ENCODE measurements at regions not wholly inside any gene's neighbourhood (a gene's known extent, or its start where the extent isn't known, plus 50 kb on each side); places are given as distances from the start of the nearest gene placed in this dataset.

DNA sequence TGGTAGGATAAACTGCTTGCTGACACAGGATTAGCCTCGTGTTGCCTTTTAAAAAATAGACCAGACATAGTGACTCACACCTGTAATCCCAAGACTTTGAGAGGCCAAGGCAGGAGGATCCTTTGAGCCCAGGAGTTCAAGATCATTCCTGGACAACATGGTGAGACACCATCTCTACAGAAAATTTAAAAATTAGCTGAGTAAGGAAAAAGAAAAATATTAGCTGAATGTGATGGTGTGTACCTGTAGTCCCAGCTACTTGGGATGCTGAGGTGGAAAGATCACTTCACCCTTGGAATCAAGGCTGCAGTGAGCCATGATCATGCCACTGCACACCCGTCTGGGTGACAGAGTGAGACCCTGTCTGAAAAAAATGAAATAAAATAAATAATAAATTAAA lies 82.0 kb downstream of the ETS2 start:
- DNase-seq (ENCODE audit: low spot score) (no peak), ATAC-seq (no peak)
- no peak overlapping the region for H3K4me2 ChIP-seq
- Mint-ChIP-seq H3K27me3 (ENCODE audit: insufficient read depth, low read depth, poor library complexity) (peaks cover 5% of the 10 kb centered on the region), H3K36me3 (ENCODE audit: low read depth) (peaks cover 14% of the 10 kb centered on the region; the same call in 2 of the 3 replicates), H3K27ac (no peak overlapping the region), H3K9me3 (peaks cover 39% of the 10 kb centered on the region), H3K4me1 (no peaks in the 10 kb centered on the region), H3K4me3 (no peak overlapping the region)
- H2AFZ ChIP-seq, result no peak overlapping the region
- no peak overlapping the region for H3K4me3 ChIP-seq
- TF ChIP-seq, protein P1, sequence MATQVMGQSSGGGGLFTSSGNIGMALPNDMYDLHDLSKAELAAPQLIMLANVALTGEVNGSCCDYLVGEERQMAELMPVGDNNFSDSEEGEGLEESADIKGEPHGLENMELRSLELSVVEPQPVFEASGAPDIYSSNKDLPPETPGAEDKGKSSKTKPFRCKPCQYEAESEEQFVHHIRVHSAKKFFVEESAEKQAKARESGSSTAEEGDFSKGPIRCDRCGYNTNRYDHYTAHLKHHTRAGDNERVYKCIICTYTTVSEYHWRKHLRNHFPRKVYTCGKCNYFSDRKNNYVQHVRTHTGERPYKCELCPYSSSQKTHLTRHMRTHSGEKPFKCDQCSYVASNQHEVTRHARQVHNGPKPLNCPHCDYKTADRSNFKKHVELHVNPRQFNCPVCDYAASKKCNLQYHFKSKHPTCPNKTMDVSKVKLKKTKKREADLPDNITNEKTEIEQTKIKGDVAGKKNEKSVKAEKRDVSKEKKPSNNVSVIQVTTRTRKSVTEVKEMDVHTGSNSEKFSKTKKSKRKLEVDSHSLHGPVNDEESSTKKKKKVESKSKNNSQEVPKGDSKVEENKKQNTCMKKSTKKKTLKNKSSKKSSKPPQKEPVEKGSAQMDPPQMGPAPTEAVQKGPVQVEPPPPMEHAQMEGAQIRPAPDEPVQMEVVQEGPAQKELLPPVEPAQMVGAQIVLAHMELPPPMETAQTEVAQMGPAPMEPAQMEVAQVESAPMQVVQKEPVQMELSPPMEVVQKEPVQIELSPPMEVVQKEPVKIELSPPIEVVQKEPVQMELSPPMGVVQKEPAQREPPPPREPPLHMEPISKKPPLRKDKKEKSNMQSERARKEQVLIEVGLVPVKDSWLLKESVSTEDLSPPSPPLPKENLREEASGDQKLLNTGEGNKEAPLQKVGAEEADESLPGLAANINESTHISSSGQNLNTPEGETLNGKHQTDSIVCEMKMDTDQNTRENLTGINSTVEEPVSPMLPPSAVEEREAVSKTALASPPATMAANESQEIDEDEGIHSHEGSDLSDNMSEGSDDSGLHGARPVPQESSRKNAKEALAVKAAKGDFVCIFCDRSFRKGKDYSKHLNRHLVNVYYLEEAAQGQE (IDR thresholded peaks at IDR 0.05; ENCODE audit: unreplicated experiment), result no peak
- TF ChIP-seq, protein P2, sequence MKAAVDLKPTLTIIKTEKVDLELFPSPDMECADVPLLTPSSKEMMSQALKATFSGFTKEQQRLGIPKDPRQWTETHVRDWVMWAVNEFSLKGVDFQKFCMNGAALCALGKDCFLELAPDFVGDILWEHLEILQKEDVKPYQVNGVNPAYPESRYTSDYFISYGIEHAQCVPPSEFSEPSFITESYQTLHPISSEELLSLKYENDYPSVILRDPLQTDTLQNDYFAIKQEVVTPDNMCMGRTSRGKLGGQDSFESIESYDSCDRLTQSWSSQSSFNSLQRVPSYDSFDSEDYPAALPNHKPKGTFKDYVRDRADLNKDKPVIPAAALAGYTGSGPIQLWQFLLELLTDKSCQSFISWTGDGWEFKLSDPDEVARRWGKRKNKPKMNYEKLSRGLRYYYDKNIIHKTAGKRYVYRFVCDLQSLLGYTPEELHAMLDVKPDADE (IDR thresholded peaks at IDR 0.05), result no peak
- TF ChIP-seq ZNF114 (CRISPR knock-in tag; IDR thresholded peaks at IDR 0.05), result no peak
- TF ChIP-seq, protein P3, sequence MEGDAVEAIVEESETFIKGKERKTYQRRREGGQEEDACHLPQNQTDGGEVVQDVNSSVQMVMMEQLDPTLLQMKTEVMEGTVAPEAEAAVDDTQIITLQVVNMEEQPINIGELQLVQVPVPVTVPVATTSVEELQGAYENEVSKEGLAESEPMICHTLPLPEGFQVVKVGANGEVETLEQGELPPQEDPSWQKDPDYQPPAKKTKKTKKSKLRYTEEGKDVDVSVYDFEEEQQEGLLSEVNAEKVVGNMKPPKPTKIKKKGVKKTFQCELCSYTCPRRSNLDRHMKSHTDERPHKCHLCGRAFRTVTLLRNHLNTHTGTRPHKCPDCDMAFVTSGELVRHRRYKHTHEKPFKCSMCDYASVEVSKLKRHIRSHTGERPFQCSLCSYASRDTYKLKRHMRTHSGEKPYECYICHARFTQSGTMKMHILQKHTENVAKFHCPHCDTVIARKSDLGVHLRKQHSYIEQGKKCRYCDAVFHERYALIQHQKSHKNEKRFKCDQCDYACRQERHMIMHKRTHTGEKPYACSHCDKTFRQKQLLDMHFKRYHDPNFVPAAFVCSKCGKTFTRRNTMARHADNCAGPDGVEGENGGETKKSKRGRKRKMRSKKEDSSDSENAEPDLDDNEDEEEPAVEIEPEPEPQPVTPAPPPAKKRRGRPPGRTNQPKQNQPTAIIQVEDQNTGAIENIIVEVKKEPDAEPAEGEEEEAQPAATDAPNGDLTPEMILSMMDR (conservative IDR thresholded peaks at IDR 0.05; ENCODE audit: low read depth in 2 of 2), result no peak
- H3F3A ChIP-seq (replicated peaks; ENCODE audit: low read depth), result no peaks in the 10 kb centered on the region
- no peaks in the 10 kb centered on the region; the same call in none of the 2 replicates for H3K9me2 ChIP-seq (ENCODE audit: insufficient read depth)
- no peaks in the 10 kb centered on the region for H4K20me1 ChIP-seq (replicated peaks; ENCODE audit: insufficient read depth)
- no peak overlapping the region for H3K27ac ChIP-seq (ENCODE audit: low read depth)
- peaks cover 5% of the 10 kb centered on the region for H3K36me3 ChIP-seq (ENCODE audit: insufficient read depth)
- H3K27me3 ChIP-seq (ENCODE audit: insufficient read depth), result no peaks in the 10 kb centered on the region
- no peaks in the 10 kb centered on the region for H3K79me2 ChIP-seq (replicated peaks; ENCODE audit: insufficient read depth)
- no peaks in the 10 kb centered on the region for H3K4me1 ChIP-seq (ENCODE audit: insufficient read depth)

DNA sequence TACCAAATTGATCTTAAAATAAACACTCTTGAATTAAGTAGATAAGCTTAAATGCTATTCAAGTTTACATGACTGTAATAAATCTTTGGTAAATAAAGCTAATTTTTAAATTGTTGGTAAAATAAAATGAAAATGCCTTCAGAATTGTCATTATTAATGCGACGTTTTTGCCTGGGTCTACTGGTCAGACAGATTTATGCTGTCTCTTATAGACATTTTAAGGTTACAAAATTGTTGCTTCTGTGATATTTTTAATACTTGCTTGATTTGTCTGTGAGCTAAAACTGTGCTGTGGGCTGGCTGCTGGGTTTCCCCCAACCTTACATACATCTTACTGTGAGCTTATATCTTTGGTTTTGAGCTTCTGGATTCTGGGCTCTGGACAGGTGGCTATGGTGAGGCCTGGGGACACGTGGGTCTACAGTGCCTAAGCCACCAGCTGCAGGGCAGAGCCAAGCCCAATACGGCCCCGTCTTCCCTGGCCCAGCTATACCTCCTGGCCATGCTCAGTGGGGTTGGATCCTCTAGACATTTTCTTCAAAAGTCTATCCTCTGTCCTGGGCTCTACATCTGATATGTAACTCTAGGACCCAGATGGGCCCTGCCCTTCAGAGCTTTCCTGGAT lies 81.4 kb downstream of the ETS2 start:
- Histone ChIP-seq H2AFZ (no peak overlapping the region), H3K27me3 (ENCODE audit: insufficient read depth) (no peaks in the 10 kb centered on the region), H3K9me2 (ENCODE audit: insufficient read depth) (no peaks in the 10 kb centered on the region; the same call in none of the 2 replicates), H3K79me2 (replicated peaks; ENCODE audit: insufficient read depth) (no peaks in the 10 kb centered on the region), H3K36me3 (ENCODE audit: insufficient read depth) (peaks cover 5% of the 10 kb centered on the region), H3K27ac (ENCODE audit: low read depth) (no peak overlapping the region), H4K20me1 (replicated peaks; ENCODE audit: insufficient read depth) (no peaks in the 10 kb centered on the region), H3K4me3 (no peak overlapping the region), H3K4me1 (ENCODE audit: insufficient read depth) (no peaks in the 10 kb centered on the region), H3F3A (replicated peaks; ENCODE audit: low read depth) (no peaks in the 10 kb centered on the region), H3K4me2 (no peak overlapping the region)
- no peak overlapping the region for H3K27ac Mint-ChIP-seq
- H3K36me3 Mint-ChIP-seq (ENCODE audit: low read depth), result peaks cover 14% of the 10 kb centered on the region; the same call in 2 of the 3 replicates
- H3K27me3 Mint-ChIP-seq (ENCODE audit: insufficient read depth, low read depth, poor library complexity), result peaks cover 5% of the 10 kb centered on the region
- no peaks in the 10 kb centered on the region for H3K4me1 Mint-ChIP-seq
- no peak overlapping the region for H3K4me3 Mint-ChIP-seq
- ATAC-seq (no peak), DNase-seq (ENCODE audit: low spot score) (no peak)
- H3K9me3 Mint-ChIP-seq, result peaks cover 40% of the 10 kb centered on the region
- TF ChIP-seq STAT1 (IDR thresholded peaks at IDR 0.05; ENCODE audit: unreplicated experiment) (no peak), CREB1 (CRISPR knock-in tag; IDR thresholded peaks at IDR 0.05; ENCODE audit: low read depth) (no peak), EZH2 (IDR thresholded peaks at IDR 0.05; ENCODE audit: low read depth, unreplicated experiment) (no peak), ZNF114 (CRISPR knock-in tag; IDR thresholded peaks at IDR 0.05) (no peak)
- TF ChIP-seq, protein P4, sequence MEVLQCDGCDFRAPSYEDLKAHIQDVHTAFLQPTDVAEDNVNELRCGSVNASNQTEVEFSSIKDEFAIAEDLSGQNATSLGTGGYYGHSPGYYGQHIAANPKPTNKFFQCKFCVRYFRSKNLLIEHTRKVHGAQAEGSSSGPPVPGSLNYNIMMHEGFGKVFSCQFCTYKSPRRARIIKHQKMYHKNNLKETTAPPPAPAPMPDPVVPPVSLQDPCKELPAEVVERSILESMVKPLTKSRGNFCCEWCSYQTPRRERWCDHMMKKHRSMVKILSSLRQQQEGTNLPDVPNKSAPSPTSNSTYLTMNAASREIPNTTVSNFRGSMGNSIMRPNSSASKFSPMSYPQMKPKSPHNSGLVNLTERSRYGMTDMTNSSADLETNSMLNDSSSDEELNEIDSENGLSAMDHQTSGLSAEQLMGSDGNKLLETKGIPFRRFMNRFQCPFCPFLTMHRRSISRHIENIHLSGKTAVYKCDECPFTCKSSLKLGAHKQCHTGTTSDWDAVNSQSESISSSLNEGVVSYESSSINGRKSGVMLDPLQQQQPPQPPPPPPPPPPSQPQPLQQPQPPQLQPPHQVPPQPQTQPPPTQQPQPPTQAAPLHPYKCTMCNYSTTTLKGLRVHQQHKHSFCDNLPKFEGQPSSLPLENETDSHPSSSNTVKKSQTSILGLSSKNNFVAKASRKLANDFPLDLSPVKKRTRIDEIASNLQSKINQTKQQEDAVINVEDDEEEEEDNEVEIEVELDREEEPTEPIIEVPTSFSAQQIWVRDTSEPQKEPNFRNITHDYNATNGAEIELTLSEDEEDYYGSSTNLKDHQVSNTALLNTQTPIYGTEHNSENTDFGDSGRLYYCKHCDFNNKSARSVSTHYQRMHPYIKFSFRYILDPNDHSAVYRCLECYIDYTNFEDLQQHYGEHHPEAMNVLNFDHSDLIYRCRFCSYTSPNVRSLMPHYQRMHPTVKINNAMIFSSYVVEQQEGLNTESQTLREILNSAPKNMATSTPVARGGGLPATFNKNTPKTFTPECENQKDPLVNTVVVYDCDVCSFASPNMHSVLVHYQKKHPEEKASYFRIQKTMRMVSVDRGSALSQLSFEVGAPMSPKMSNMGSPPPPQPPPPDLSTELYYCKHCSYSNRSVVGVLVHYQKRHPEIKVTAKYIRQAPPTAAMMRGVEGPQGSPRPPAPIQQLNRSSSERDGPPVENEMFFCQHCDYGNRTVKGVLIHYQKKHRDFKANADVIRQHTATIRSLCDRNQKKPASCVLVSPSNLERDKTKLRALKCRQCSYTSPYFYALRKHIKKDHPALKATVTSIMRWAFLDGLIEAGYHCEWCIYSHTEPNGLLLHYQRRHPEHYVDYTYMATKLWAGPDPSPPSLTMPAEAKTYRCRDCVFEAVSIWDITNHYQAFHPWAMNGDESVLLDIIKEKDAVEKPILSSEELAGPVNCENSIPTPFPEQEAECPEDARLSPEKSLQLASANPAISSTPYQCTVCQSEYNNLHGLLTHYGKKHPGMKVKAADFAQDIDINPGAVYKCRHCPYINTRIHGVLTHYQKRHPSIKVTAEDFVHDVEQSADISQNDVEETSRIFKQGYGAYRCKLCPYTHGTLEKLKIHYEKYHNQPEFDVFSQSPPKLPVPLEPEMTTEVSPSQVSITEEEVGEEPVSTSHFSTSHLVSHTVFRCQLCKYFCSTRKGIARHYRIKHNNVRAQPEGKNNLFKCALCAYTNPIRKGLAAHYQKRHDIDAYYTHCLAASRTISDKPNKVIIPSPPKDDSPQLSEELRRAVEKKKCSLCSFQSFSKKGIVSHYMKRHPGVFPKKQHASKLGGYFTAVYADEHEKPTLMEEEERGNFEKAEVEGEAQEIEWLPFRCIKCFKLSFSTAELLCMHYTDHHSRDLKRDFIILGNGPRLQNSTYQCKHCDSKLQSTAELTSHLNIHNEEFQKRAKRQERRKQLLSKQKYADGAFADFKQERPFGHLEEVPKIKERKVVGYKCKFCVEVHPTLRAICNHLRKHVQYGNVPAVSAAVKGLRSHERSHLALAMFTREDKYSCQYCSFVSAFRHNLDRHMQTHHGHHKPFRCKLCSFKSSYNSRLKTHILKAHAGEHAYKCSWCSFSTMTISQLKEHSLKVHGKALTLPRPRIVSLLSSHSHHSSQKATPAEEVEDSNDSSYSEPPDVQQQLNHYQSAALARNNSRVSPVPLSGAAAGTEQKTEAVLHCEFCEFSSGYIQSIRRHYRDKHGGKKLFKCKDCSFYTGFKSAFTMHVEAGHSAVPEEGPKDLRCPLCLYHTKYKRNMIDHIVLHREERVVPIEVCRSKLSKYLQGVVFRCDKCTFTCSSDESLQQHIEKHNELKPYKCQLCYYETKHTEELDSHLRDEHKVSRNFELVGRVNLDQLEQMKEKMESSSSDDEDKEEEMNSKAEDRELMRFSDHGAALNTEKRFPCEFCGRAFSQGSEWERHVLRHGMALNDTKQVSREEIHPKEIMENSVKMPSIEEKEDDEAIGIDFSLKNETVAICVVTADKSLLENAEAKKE (CRISPR knock-in tag; IDR thresholded peaks at IDR 0.05), result no peak
